IMR-90 (cell line): ENCODE measurements at regions not wholly inside any gene's neighbourhood (a gene's known extent, or its start where the extent isn't known, plus 50 kb on each side); places are given as distances from the start of the nearest gene placed in this dataset.

Experiments
- ATAC-seq: fragments of 200-7000 bp; cut with Tn5 transposase; 2 replicates; pipeline ENCODE4 v1.9.1; 2020; ENCODE audit warnings: low read depth, mild to moderate bottlenecking, moderate library complexity
- BruUV-seq: library from RNA; stranded (reverse); fragments of 400-500 nt; replicated peaks from 2 replicates; lab custom pipeline; 2021; lab: Mats Ljungman, UMichigan
- CTCF ChIA-PET: fragments of 300-600 bp; formaldehyde crosslinking; extraction: SDS; loops from one replicate; lab custom pipeline; 2021; ENCODE audit warnings: antibody characterized with exemption; lab: Yijun Ruan, JAX
- POLR2A ChIA-PET: fragments of 300-600 bp; sonication (Branson Sonifier 250); formaldehyde crosslinking; loops from one replicate; lab custom pipeline; 2022; ENCODE audit warnings: antibody characterized with exemption; ENCODE audit not compliant: unreplicated experiment; lab: Charles Lee
- DNase-seq: peaks from one replicate; pipeline ENCODE4 v3.0.0; 2013
- H2AFZ ChIP-seq: replicated peaks from 2 replicates; pipeline ENCODE3; 2013; ENCODE audit warnings: low read length, mild to moderate bottlenecking; ENCODE audit not compliant: poor library complexity
- H2AK5ac ChIP-seq: 2 replicates; pipeline ENCODE4 v1.6.1; 2013; ENCODE audit warnings: low read depth, low read length, inconsistent platforms
- H2AK9ac ChIP-seq: replicated peaks from 2 replicates; pipeline ENCODE3; 2013; ENCODE audit warnings: mild to moderate bottlenecking, low read depth, low read length, moderate library complexity; ENCODE audit not compliant: poor library complexity
- H2BK120ac ChIP-seq: 2 replicates; pipeline ENCODE4 v1.6.1; 2013; ENCODE audit warnings: low read depth, low read length, inconsistent platforms
- H2BK15ac ChIP-seq: 3 replicates; pipeline ENCODE4 v1.6.1; 2013; ENCODE audit warnings: low read depth, low read length, inconsistent platforms
- H2BK20ac ChIP-seq: 2 replicates; pipeline ENCODE4 v1.6.1; 2013; ENCODE audit warnings: low read depth, mild to moderate bottlenecking, inconsistent platforms, low read length, moderate library complexity
- H2BK5ac ChIP-seq: 2 replicates; pipeline ENCODE4 v1.6.1; 2013; ENCODE audit warnings: mild to moderate bottlenecking, low read depth, low read length, inconsistent platforms; ENCODE audit not compliant: poor library complexity, severe bottlenecking
- H3K14ac ChIP-seq: replicated peaks from 2 replicates; pipeline ENCODE4 v1.6.1; 2013; ENCODE audit warnings: low read depth, low read length, inconsistent platforms
- H3K18ac ChIP-seq: 2 replicates; pipeline ENCODE4 v1.6.1; 2013; ENCODE audit warnings: low read depth, low read length, control low read depth
- H3K23ac ChIP-seq: 2 replicates; pipeline ENCODE4 v1.6.1; 2013; ENCODE audit warnings: low read depth, low read length, inconsistent platforms
- H3K27ac ChIP-seq: 2 replicates; pipeline ENCODE4 v1.5.1; 2013; ENCODE audit warnings: mild to moderate bottlenecking, control low read depth, low read length; ENCODE audit not compliant: insufficient read depth
- H3K27me3 ChIP-seq: 2 replicates; pipeline ENCODE4 v1.6.1; 2013; ENCODE audit warnings: low read length; ENCODE audit not compliant: control insufficient read depth, insufficient read depth
- H3K36me3 ChIP-seq: 2 replicates; pipeline ENCODE4 v1.6.1; 2013; ENCODE audit warnings: low read length, mixed read lengths; ENCODE audit not compliant: control insufficient read depth, insufficient read depth
- H3K4ac ChIP-seq: 2 replicates; pipeline ENCODE4 v1.6.1; 2013; ENCODE audit warnings: low read depth, low read length, inconsistent platforms
- H3K4me1 ChIP-seq: 2 replicates; pipeline ENCODE4 v1.6.1; 2013; ENCODE audit warnings: low read length, mixed read lengths; ENCODE audit not compliant: control insufficient read depth, insufficient read depth
- H3K4me2 ChIP-seq: 2 replicates; pipeline ENCODE4 v1.6.1; 2013; ENCODE audit warnings: low read depth, mild to moderate bottlenecking, control low read depth, low read length, moderate library complexity
- H3K4me3 ChIP-seq: 2 replicates; pipeline ENCODE4 v1.5.1; 2013; ENCODE audit warnings: low read depth, mild to moderate bottlenecking, control low read depth, low read length, moderate library complexity; ENCODE audit not compliant: insufficient read depth
- H3K56ac ChIP-seq: 2 replicates; pipeline ENCODE4 v1.6.1; 2013; ENCODE audit warnings: low read length, inconsistent platforms; ENCODE audit not compliant: insufficient read depth; ENCODE audit errors: extremely low read depth
- H3K79me1 ChIP-seq, 2 experiments: 2 replicates each; pipeline ENCODE4 v1.6.1; 2013; ENCODE audit warnings: low read length in 2 of 2, inconsistent platforms in 1 of 2, low read depth in 1 of 2
- H3K9ac ChIP-seq: 2 replicates; pipeline ENCODE4 v1.6.1; 2013; ENCODE audit warnings: low read depth, low read length, control low read depth
- H3K9me1 ChIP-seq: 2 replicates; pipeline ENCODE4 v1.6.1; 2013; ENCODE audit warnings: low read length, inconsistent platforms; ENCODE audit not compliant: insufficient read depth
- H3K9me3 ChIP-seq: 2 replicates; pipeline ENCODE4 v1.6.1; 2013; ENCODE audit warnings: low read length; ENCODE audit not compliant: control insufficient read depth, insufficient read depth
- H4K20me1 ChIP-seq: 2 replicates; pipeline ENCODE4 v1.6.1; 2013; ENCODE audit warnings: low read length, inconsistent platforms; ENCODE audit not compliant: insufficient read depth
- H4K5ac ChIP-seq: 2 replicates; pipeline ENCODE4 v1.6.1; 2013; ENCODE audit warnings: mild to moderate bottlenecking, low read depth, low read length, control low read depth
- H4K8ac ChIP-seq, 2 experiments: 2 replicates each; pipeline ENCODE4 v1.6.1; 2013; ENCODE audit warnings: low read depth in 2 of 2, low read length in 2 of 2, control low read depth in 1 of 2, inconsistent platforms in 1 of 2
- H4K91ac ChIP-seq: 2 replicates; pipeline ENCODE4 v1.6.1; 2013; ENCODE audit warnings: low read depth, low read length, inconsistent platforms; ENCODE audit not compliant: insufficient read depth
- BHLHE40 ChIP-seq: fragments of 150-350 bp; IDR thresholded peaks from 2 replicates; pipeline ENCODE4 v1.6.1; 2016; ENCODE audit warnings: mild to moderate bottlenecking, low read depth, low read length
- CEBPB ChIP-seq: IDR thresholded peaks from 2 replicates; pipeline ENCODE4 v1.6.1; 2012; ENCODE audit warnings: low read depth, low read length, improper control_type of control experiment
- MAFK ChIP-seq: IDR thresholded peaks from 2 replicates; pipeline ENCODE4 v1.6.1; 2012; ENCODE audit warnings: low read depth, low read length, improper control_type of control experiment
- MAZ ChIP-seq: IDR thresholded peaks from 2 replicates; pipeline ENCODE4 v1.6.1; 2012; ENCODE audit warnings: low read depth, mild to moderate bottlenecking, low read length, improper control_type of control experiment, moderate library complexity, borderline replicate concordance
- MXI1 ChIP-seq: IDR thresholded peaks from 2 replicates; pipeline ENCODE4 v1.6.1; 2012; ENCODE audit warnings: low read depth, mild to moderate bottlenecking, low read length, moderate library complexity, borderline replicate concordance
- NFE2L2 ChIP-seq: fragments of 150-350 bp; IDR thresholded peaks from 2 replicates; pipeline ENCODE4 v1.6.1; 2016; ENCODE audit warnings: low read depth, mild to moderate bottlenecking, low read length
- POLR2A ChIP-seq: IDR thresholded peaks from 2 replicates; pipeline ENCODE4 v1.6.1; 2012; ENCODE audit warnings: mild to moderate bottlenecking, low read depth, low read length
- RCOR1 ChIP-seq: IDR thresholded peaks from 2 replicates; pipeline ENCODE4 v1.6.1; 2012; ENCODE audit warnings: mild to moderate bottlenecking, low read length, improper control_type of control experiment; ENCODE audit not compliant: insufficient replicate concordance
- SMC3 ChIP-seq: fragments of 150-350 bp; IDR thresholded peaks from 2 replicates; pipeline ENCODE4 v1.6.1; 2016; ENCODE audit warnings: low read depth, mild to moderate bottlenecking, antibody characterized with exemption, low read length, moderate library complexity
- WGBS, 2 experiments: methylation state at CpG; one replicate each; pipeline versions ENCODE4 v1.1.5 to v1.1.7; 2013; ENCODE audit warnings: missing lambda C conversion rate in 2 of 2; ENCODE audit not compliant: insufficient read length in 1 of 2; ENCODE audit errors: extremely low coverage in 2 of 2; 5-methylcytosine and 5-hydroxymethylcytosine counted together
- dilution Hi-C: fragments of 300-500 bp; cut with HindIII; formaldehyde crosslinking; loops from one replicate; pipeline ENCODE4 v1.14.3; 2018; ENCODE audit warnings: low sequenced_read_pairs; ENCODE audit not compliant: unreplicated experiment
- in situ Hi-C: fragments of 300-500 bp; cut with MboI; formaldehyde crosslinking; loops from 3 replicates; pipeline ENCODE4 v1.14.3; 2019; ENCODE audit warnings: low sequenced_read_pairs, inconsistent platforms, mixed read lengths
- intact Hi-C: fragments of 100-400 bp; cut with micrococcal nuclease; formaldehyde crosslinking; loops from 2 replicates; pipeline ENCODE4 v1.10.0; 2022
- TF ChIP-seq, protein P1 (sequence below): fragments of 150-350 bp; IDR thresholded peaks from 2 replicates; pipeline ENCODE4 v1.6.1; 2016; ENCODE audit warnings: low read depth, mild to moderate bottlenecking, low read length, moderate library complexity, borderline replicate concordance
- TF ChIP-seq, protein P2 (sequence below): conservative IDR thresholded peaks from 2 replicates; pipeline ENCODE4 v1.5.1; 2012; ENCODE audit warnings: mild to moderate bottlenecking, low read depth, low read length, improper control_type of control experiment

DNA sequence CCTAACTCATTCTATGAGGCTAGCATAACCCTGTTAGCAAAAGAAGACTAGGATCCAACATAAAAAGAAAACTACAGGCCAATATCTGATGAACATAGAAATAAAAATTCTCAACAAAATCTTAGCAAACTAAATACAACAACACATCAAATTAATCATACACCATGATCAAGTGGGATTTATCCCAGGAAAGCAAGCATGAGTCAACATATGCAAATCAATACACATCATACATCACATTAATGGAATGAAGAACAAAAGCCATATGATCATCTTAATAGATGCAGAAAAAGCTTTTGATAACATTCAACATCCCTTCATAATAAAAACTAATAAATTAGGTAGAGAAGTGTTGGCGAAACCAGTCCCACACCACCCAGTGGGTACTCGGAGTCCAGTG, 136.1 kb upstream of the MME start:
- Histone ChIP-seq H4K91ac (no peak overlapping the region), H2BK15ac (no peak overlapping the region), H3K27me3 (no peaks in the 10 kb centered on the region), H3K27ac (no peak overlapping the region), H4K20me1 (no peaks in the 10 kb centered on the region), H2BK120ac (no peak overlapping the region), H2AK5ac (no peak overlapping the region), H2BK5ac (no peak overlapping the region), H2AFZ (no peak overlapping the region), H3K18ac (no peak overlapping the region), H3K4me3 (no peak overlapping the region), H2BK20ac (no peak overlapping the region), H4K8ac (no peak overlapping the region), H3K9me1 (no peaks in the 10 kb centered on the region), H3K4me2 (no peak overlapping the region), H3K36me3 (no peaks in the 10 kb centered on the region), H3K9ac (no peak overlapping the region), H3K14ac (no peak overlapping the region), H3K4ac (no peak overlapping the region), H3K79me1 (no peaks in the 10 kb centered on the region), H3K4me1 (no peaks in the 10 kb centered on the region), H3K56ac (no peak overlapping the region), H2AK9ac (no peak overlapping the region), H4K5ac (no peak overlapping the region), H3K23ac (no peak overlapping the region), H3K9me3 (peaks cover 2% of the 10 kb centered on the region; the same call in 1 of the 2 replicates)
- no TSS peak for BruUV-seq
- no peak for ATAC-seq
- intact Hi-C loops: no loop called here
- no CpG with 5 or more reads among the region's 2 CpGs for WGBS, 2 experiments
- in situ Hi-C loops: no loop called here
- dilution Hi-C loops: no loop called here
- DNase-seq: no peak
- CTCF ChIA-PET: no interaction called here
- TF ChIP-seq SMC3 (no peak), RCOR1 (no peak), POLR2A (no peak), MAFK (no peak), NFE2L2 (no peak), BHLHE40 (no peak), MAZ (no peak), MXI1 (no peak), CEBPB (no peak)
- TF ChIP-seq, protein P1, sequence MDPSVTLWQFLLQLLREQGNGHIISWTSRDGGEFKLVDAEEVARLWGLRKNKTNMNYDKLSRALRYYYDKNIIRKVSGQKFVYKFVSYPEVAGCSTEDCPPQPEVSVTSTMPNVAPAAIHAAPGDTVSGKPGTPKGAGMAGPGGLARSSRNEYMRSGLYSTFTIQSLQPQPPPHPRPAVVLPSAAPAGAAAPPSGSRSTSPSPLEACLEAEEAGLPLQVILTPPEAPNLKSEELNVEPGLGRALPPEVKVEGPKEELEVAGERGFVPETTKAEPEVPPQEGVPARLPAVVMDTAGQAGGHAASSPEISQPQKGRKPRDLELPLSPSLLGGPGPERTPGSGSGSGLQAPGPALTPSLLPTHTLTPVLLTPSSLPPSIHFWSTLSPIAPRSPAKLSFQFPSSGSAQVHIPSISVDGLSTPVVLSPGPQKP: no peak
- TF ChIP-seq, protein P2, sequence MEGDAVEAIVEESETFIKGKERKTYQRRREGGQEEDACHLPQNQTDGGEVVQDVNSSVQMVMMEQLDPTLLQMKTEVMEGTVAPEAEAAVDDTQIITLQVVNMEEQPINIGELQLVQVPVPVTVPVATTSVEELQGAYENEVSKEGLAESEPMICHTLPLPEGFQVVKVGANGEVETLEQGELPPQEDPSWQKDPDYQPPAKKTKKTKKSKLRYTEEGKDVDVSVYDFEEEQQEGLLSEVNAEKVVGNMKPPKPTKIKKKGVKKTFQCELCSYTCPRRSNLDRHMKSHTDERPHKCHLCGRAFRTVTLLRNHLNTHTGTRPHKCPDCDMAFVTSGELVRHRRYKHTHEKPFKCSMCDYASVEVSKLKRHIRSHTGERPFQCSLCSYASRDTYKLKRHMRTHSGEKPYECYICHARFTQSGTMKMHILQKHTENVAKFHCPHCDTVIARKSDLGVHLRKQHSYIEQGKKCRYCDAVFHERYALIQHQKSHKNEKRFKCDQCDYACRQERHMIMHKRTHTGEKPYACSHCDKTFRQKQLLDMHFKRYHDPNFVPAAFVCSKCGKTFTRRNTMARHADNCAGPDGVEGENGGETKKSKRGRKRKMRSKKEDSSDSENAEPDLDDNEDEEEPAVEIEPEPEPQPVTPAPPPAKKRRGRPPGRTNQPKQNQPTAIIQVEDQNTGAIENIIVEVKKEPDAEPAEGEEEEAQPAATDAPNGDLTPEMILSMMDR: no peak
- POLR2A ChIA-PET: no interaction called here
